ENCODE measurements at regions not wholly inside any gene's neighbourhood (a gene's known extent, or its start where the extent isn't known, plus 50 kb on each side); places are given as distances from the start of the nearest gene placed in this dataset.

- H3K9me3 Mint-ChIP-seq = peaks cover 6% of the 10 kb centered on the region
- DNase-seq (ENCODE audit: extremely low spot score, unreplicated experiment) = no peak
- no peak overlapping the region for H3K27ac Mint-ChIP-seq
- peaks cover 3% of the 10 kb centered on the region for H3K36me3 Mint-ChIP-seq
- peaks cover 26% of the 10 kb centered on the region for H3K4me1 Mint-ChIP-seq (ENCODE audit: unreplicated experiment)
- no peaks in the 10 kb centered on the region for H3K27me3 Mint-ChIP-seq
- TF ChIP-seq CTCF (conservative IDR thresholded peaks at IDR 0.05) = no peak
- H3K4me3 Mint-ChIP-seq = no peak overlapping the region
Measured at GRCh38 chr1:55670331-55671082, 455.3 kb upstream of the USP24 start.

GRCh38 chr1:55669293-55669692 is 454.1 kb upstream of the USP24 start:
- H3K4me1 Mint-ChIP-seq (ENCODE audit: unreplicated experiment) = peaks cover 26% of the 10 kb centered on the region
- no peak for DNase-seq (ENCODE audit: extremely low spot score, unreplicated experiment)
- H3K27ac Mint-ChIP-seq = no peak overlapping the region
- H3K9me3 Mint-ChIP-seq = peaks cover 6% of the 10 kb centered on the region
- H3K4me3 Mint-ChIP-seq = no peak overlapping the region
- no peak for TF ChIP-seq CTCF (conservative IDR thresholded peaks at IDR 0.05)
- peaks cover 3% of the 10 kb centered on the region for H3K36me3 Mint-ChIP-seq
- H3K27me3 Mint-ChIP-seq = no peaks in the 10 kb centered on the region

GRCh38 chr1:55662875-55663274 is 447.7 kb upstream of the USP24 start:
- Mint-ChIP-seq H3K27me3 (no peaks in the 10 kb centered on the region), H3K36me3 (no peaks in the 10 kb centered on the region), H3K27ac (no peak overlapping the region), H3K9me3 (peaks cover 10% of the 10 kb centered on the region), H3K4me1 (ENCODE audit: unreplicated experiment) (peaks cover 14% of the 10 kb centered on the region), H3K4me3 (no peak overlapping the region)
- no peak for TF ChIP-seq CTCF (conservative IDR thresholded peaks at IDR 0.05)
- DNase-seq (ENCODE audit: extremely low spot score, unreplicated experiment) = no peak

GRCh38 chr1:55658917-55659316 is 443.8 kb upstream of the USP24 start:
- Mint-ChIP-seq H3K4me3 (no peak overlapping the region), H3K27ac (no peak overlapping the region), H3K36me3 (no peaks in the 10 kb centered on the region), H3K4me1 (ENCODE audit: unreplicated experiment) (peaks cover 17% of the 10 kb centered on the region), H3K9me3 (peaks cover 10% of the 10 kb centered on the region), H3K27me3 (no peaks in the 10 kb centered on the region)
- TF ChIP-seq CTCF (conservative IDR thresholded peaks at IDR 0.05) = no peak
- DNase-seq (ENCODE audit: extremely low spot score, unreplicated experiment) = no peak

GRCh38 chr1:55654750-55655149 is 439.6 kb upstream of the USP24 start:
- Mint-ChIP-seq H3K4me1 (ENCODE audit: unreplicated experiment) (peaks cover 13% of the 10 kb centered on the region), H3K36me3 (no peaks in the 10 kb centered on the region), H3K4me3 (no peak overlapping the region), H3K27me3 (peaks cover 5% of the 10 kb centered on the region), H3K27ac (no peak overlapping the region), H3K9me3 (peaks cover 8% of the 10 kb centered on the region)
- no peak for DNase-seq (ENCODE audit: extremely low spot score, unreplicated experiment)
- TF ChIP-seq CTCF (conservative IDR thresholded peaks at IDR 0.05) = no peak
